Kasumi-1 (cell line): ENCODE measurements at regions not wholly inside any gene's neighbourhood (a gene's known extent, or its start where the extent isn't known, plus 50 kb on each side); places are given as distances from the start of the nearest gene placed in this dataset.

ENCODE experiments used
- DNase-seq, 2 experiments: peaks; one replicate each; lab custom pipeline; 2025; lab: John Stamatoyannopoulos, UW

- no peak for DNase-seq
Observed at GRCh38 chr17:6213859-6214258, 143.7 kb downstream of the WSCD1 start.

DNA sequence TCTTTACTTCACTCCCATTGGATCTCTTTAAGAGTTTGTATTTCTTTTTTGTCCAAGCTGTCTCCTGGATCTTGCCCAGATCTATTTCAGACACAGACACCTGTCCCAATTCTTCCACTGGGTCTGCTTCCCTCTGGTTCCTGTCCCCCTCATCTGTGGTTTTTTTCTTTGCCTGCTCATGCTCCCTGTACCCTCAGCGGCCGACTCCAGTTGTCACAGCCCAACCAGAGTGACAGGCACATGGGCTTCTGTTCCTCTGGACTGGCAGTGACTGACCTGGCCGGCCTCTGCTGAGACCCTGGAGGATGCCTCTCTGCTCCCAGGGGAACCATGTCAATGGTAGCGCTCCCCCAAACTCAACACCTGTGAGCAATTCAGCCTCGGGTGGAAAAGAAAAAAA is 142.6 kb downstream of the WSCD1 start:
- DNase-seq, result no peak

- DNase-seq, result no peak
Observed at GRCh38 chr17:6209829-6210228, 139.7 kb downstream of the WSCD1 start.

GRCh38 chr17:6208608-6209180 is 138.5 kb downstream of the WSCD1 start:
- no peak for DNase-seq

DNA sequence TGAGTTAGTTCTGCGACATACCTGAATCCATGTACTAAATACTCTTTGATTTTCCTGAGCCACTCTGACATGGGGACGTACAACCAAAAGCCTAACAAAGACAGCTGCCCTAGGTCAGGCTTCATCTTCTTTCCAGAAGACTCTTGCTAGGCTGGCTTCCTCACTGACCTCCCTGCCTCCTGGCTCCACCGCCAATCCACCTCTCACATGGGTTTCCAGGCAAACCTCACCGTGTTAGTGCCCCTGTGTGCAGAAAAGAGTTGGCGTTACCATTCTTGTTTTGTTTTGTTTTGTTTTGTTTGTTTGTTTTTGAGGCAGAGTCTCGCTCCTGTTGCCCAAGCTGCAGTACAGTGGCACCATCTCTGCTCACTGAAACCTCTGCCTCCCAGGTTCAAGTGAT is 135.3 kb downstream of the WSCD1 start:
- DNase-seq, result no peak

DNA sequence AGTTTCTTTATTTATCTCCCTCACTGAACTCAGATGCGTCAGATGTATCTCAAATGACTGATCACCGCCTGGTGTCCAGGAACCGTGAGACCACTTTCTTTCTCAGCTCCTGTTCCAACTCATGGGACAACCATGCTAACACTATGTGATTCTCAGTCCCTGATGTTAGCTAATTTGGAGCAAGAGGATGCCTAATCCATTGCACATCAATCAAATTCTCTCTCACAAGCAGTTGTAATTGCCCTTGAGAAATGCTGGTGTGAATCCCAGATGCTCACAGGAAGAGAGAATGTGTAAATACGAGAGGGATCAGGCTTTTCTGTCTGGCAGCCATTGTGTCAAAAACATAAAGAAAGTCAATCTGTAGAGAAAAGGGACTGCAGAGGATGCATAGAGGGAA is 134.9 kb downstream of the WSCD1 start:
- no peak for DNase-seq

DNA sequence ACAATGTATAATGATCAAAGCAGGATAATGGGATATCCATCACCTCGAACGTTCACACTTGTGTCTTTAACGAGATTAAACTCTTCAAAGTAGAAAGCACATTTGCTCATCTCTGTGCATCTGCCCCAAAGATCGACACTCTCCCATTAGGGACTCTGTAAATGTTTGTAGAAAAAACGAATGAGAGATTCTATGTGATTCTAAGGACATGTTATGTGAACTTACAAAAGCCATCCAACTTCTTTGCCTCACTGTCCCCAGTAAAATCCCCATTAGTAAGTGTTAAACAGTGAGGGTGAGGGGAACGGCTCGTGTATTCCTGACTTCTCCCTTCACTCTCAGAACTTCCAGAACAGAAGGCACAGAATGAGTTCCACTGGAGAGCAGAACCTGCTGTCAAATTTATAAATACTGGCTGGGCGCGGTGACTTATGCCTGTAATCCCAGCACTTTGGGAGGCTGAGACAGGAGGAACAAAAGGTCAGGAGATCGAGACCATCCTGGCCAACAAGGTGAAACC is 134.1 kb downstream of the WSCD1 start:
- DNase-seq, result no peak

GRCh38 chr17:6196355-6196754 is 126.2 kb downstream of the WSCD1 start:
- DNase-seq, result no peak

DNA sequence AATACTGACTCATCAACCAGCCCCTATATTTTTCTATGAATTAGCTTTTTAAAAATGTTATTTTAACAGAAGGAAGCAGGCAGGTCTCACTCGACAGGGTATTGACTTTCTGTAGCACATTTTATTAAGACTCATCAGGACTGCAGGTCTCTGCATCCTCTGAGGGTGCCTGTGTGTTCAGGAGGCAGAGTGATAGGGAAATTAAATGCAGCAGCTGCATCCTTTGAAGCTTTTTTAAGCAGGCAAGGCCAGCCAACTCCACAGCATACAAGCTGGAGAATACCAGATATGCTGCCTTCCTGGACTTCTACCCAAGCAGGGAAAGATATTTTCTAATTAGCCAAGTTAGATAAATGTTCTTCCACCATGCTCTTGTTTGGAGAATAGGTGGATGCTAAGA is 124.9 kb downstream of the WSCD1 start:
- no peak for DNase-seq

GRCh38 chr17:6191405-6192324 is 121.5 kb downstream of the WSCD1 start:
- no peak for DNase-seq

- no peak for DNase-seq
Observed at GRCh38 chr17:6187836-6188235, 117.7 kb downstream of the WSCD1 start.

DNA sequence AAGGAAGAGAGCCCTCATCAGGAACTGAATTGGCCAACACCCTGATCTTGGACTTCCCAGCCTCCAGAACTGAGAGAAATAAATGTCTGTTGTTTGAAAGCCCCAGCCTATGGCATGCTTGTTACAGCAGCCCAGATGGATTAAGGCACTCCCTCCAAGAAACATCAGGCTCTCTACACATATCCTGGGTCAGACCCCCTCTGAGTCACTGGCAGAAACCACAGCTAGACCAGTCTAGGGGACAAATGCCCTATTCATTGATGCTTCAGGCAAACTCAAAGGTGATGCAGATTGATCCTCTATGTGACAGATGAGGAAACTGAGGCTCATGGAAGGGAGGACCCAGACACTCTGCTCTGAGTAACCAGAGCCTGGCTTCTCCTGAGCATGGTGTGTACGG is 116.8 kb downstream of the WSCD1 start:
- no peak for DNase-seq

DNA sequence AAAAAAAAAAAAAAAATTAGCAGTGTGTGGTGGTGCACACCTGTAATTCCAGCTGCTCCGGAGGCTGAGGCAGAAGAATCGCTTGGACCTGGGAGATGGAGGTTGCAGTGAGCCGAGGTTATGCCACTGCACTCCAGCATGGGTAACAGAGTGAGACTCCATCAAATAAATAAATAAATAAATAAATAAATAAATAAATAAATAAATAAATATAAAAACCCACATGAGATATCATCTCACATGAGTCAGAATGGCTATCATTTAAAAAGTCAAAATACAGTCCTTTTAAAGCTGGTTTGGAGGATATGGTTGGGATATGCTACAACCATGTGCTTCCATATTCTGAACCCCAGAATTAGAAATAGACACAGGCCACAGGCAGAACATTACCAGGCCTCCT is 114.3 kb downstream of the WSCD1 start:
- no peak for DNase-seq

GRCh38 chr17:6179017-6179416 is 108.8 kb downstream of the WSCD1 start:
- DNase-seq, result no peak

DNA sequence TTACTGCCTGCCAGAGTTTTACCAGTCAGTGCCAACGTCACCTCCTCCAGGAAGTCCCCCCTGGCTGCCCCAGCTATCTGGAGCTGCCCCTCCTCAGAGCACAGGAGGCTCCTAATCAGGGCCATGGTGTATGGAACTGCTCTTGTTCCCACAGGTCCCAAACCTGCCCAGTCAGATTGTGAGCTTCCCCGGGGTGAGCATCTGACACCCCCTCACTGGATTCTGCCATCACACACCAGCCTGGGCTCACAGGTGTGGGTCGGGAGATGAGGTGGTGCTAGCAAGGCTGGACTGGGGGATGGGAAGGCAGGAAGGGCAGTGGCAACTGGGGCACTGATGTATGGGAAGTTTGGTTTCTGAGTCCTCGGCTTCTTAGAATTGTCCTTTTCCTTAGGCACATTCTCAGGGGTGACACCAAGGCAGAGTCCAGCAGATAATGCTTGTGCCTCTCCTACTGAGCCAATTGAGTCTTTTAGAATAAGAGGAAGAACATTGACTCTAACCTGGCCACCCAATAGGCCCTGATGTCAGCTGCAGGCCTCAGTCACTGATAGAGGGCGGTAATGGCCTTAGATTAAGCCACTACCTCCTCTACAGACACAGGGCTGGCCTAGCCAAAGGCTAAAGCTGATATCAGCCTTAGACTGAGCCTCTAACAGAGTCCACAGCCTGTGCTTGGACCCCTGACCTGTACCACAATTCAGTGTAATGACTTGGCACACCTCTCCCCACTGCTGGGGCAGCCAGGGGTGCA is 107.9 kb downstream of the WSCD1 start:
- no peak for DNase-seq
